Hepatocyte (in vitro differentiated cells): ENCODE measurements at regions not wholly inside any gene's neighbourhood (a gene's known extent, or its start where the extent isn't known, plus 50 kb on each side); places are given as distances from the start of the nearest gene placed in this dataset.

Experiments used
- DNase-seq: peaks from one replicate; pipeline ENCODE4 v3.0.0-alpha.2; 2016; ENCODE audit warnings: low spot score
- H2AFZ ChIP-seq: fragments of 200-600 bp; sonication (generic); 2 replicates; pipeline ENCODE4 v1.6.0; 2016; ENCODE audit warnings: antibody characterized with exemption, mild to moderate bottlenecking
- H3K27ac ChIP-seq: fragments of 200-600 bp; sonication (generic); 2 replicates; pipeline ENCODE4 v1.5.1; 2016; ENCODE audit warnings: mild to moderate bottlenecking
- H3K27me3 ChIP-seq: fragments of 200-600 bp; sonication (generic); 2 replicates; pipeline ENCODE4 v1.6.1; 2016
- H3K36me3 ChIP-seq: fragments of 200-600 bp; sonication (generic); replicated peaks from 2 replicates; pipeline ENCODE4 v1.5.1; 2016; ENCODE audit warnings: low read depth; ENCODE audit not compliant: insufficient read depth
- H3K4me1 ChIP-seq: fragments of 200-600 bp; sonication (generic); 2 replicates; pipeline ENCODE4 v1.5.1; 2016; ENCODE audit warnings: mild to moderate bottlenecking, moderate library complexity; ENCODE audit not compliant: insufficient read depth
- H3K4me2 ChIP-seq: fragments of 200-600 bp; sonication (generic); 2 replicates; pipeline ENCODE4 v1.6.0; 2016
- H3K4me3 ChIP-seq: fragments of 200-600 bp; sonication (generic); 2 replicates; pipeline ENCODE4 v1.5.1; 2016; ENCODE audit warnings: mild to moderate bottlenecking
- H3K79me2 ChIP-seq: fragments of 200-600 bp; sonication (generic); 2 replicates; pipeline ENCODE4 v1.6.0; 2017; ENCODE audit warnings: mild to moderate bottlenecking
- H3K9me2 ChIP-seq: fragments of 200-600 bp; sonication (generic); replicated peaks from 2 replicates; pipeline ENCODE4 v1.6.0; 2017; ENCODE audit warnings: mild to moderate bottlenecking; ENCODE audit not compliant: insufficient read depth
- H3K9me3 ChIP-seq: fragments of 200-600 bp; sonication (generic); 2 replicates; pipeline ENCODE4 v1.5.1; 2016; ENCODE audit warnings: low read depth, mild to moderate bottlenecking
- H4K20me1 ChIP-seq: fragments of 200-600 bp; sonication (generic); 2 replicates; pipeline ENCODE4 v1.6.0; 2016; ENCODE audit warnings: mild to moderate bottlenecking; ENCODE audit not compliant: insufficient read depth, poor library complexity, severe bottlenecking
- EZH2 ChIP-seq: fragments of 200-600 bp; sonication (generic); IDR thresholded peaks from 2 replicates; pipeline ENCODE4 v1.6.1; 2016; ENCODE audit warnings: antibody characterized with exemption, mild to moderate bottlenecking, borderline replicate concordance
- EZH2phosphoT487 ChIP-seq: fragments of 200-600 bp; sonication (generic); IDR thresholded peaks from one replicate; pipeline ENCODE4 v1.6.1; 2018; ENCODE audit warnings: antibody characterized with exemption, mild to moderate bottlenecking, low read depth, moderate library complexity; ENCODE audit not compliant: unreplicated experiment, severe bottlenecking
- WGBS: methylation state at CpG from one replicate; pipeline ENCODE4 v1.1.6; 2016; ENCODE audit warnings: low lambda C conversion rate; ENCODE audit errors: missing lambda C conversion rate; 5-methylcytosine and 5-hydroxymethylcytosine counted together
- TF ChIP-seq, protein P1 (sequence below): fragments of 200-600 bp; sonication (generic); IDR thresholded peaks from 2 replicates; pipeline ENCODE4 v1.5.1; 2016; ENCODE audit warnings: antibody characterized with exemption, mild to moderate bottlenecking; ENCODE audit not compliant: poor library complexity

DNA sequence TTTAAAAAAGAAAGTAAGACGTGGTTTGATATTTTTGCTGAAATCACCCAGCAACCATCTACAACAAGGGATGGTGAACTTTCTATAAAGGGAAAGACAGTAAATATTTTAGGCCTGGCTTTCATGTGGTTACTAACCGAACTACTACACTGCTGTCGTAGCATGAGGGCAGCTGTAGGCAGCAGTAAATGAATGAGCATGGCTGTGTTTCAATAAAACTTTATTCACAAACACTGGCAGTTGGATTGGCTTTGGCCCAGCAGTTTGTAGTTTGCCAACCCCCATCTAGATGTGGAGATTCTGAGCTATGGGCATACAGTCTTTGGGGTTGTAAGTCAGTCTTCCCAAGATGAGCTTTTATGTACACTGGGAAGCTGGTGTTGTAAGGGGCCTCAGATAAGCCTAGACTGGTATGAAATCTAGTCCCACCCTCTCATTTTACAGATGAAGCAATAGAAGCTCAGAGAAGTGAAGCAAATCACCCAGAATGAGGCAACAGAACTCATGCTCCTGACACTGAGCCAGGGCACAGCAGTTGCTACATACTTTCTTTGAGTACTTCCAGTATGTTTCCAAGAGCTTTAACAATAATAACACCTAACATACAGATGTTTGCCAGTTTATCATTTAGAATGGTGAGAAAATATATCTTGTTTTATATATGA, 204.4 kb downstream of the ADAMTS15 start:
- TF ChIP-seq, protein P1, sequence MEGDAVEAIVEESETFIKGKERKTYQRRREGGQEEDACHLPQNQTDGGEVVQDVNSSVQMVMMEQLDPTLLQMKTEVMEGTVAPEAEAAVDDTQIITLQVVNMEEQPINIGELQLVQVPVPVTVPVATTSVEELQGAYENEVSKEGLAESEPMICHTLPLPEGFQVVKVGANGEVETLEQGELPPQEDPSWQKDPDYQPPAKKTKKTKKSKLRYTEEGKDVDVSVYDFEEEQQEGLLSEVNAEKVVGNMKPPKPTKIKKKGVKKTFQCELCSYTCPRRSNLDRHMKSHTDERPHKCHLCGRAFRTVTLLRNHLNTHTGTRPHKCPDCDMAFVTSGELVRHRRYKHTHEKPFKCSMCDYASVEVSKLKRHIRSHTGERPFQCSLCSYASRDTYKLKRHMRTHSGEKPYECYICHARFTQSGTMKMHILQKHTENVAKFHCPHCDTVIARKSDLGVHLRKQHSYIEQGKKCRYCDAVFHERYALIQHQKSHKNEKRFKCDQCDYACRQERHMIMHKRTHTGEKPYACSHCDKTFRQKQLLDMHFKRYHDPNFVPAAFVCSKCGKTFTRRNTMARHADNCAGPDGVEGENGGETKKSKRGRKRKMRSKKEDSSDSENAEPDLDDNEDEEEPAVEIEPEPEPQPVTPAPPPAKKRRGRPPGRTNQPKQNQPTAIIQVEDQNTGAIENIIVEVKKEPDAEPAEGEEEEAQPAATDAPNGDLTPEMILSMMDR: no peak
- TF ChIP-seq EZH2phosphoT487 (no peak), EZH2 (no peak)
- peaks cover 21% of the 10 kb centered on the region for H3K4me1 ChIP-seq
- H3K27ac ChIP-seq: peak overlapping the region; percentile 76
- 95% methylated on average over 3 of the region's 3 CpGs for WGBS
- no peak overlapping the region for H3K4me2 ChIP-seq
- H3K36me3 ChIP-seq: no peaks in the 10 kb centered on the region
- H3K9me3 ChIP-seq: no peaks in the 10 kb centered on the region
- no peaks in the 10 kb centered on the region for H3K9me2 ChIP-seq
- no peaks in the 10 kb centered on the region for H3K27me3 ChIP-seq
- H3K4me3 ChIP-seq: no peak overlapping the region
- no peaks in the 10 kb centered on the region for H3K79me2 ChIP-seq
- DNase-seq: peak; percentile 62
- H4K20me1 ChIP-seq: no peaks in the 10 kb centered on the region
- no peak overlapping the region for H2AFZ ChIP-seq

DNA sequence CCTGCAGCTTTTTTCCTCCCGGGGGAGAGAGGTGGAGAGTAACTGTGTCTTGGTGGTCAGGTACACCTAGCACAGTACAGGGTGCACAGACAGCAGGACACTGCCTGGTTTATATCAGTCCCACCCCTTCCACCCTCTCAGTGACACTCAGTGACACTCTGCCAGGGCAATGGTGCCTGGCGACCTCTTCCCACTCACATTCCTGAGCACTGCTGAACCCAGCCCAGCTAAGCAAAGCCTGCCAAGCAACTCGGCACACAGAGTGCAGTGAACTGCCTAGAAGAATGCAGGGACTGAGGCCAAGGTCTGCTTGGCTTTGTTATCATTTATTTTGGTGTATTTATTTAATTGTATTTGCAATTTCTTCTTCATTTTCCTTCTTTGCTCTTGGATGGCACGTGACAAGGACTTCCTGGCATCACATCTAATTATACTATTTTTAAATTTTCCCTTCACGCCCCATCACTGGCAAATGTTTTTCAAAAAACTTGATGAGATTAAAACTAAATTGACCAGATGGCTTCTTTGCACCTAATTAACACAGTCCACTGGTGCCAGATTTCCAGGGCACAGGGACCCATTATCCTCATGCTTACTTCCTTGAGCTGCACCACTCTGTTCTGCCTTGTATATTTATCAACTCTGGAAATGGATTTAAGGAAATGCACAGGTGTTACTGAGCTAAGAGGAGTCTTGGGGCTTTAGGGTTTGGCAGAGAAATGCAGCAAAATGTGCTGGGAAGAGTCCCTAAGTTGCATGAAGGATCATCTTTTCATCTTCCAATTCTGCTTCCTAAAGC, 205.6 kb downstream of the ADAMTS15 start:
- Histone ChIP-seq H4K20me1 (no peaks in the 10 kb centered on the region), H3K9me3 (no peaks in the 10 kb centered on the region), H3K4me3 (no peak overlapping the region), H3K4me2 (peak overlapping the region; percentile 18), H3K27ac (peak overlapping the region; percentile 76), H3K79me2 (no peaks in the 10 kb centered on the region), H3K36me3 (no peaks in the 10 kb centered on the region), H2AFZ (no peak overlapping the region), H3K27me3 (no peaks in the 10 kb centered on the region), H3K9me2 (no peaks in the 10 kb centered on the region), H3K4me1 (peaks cover 21% of the 10 kb centered on the region)
- whole genome bisulfite sequencing: 54% methylated on average over 5 of the region's 5 CpGs
- no peak for DNase-seq
- TF ChIP-seq EZH2 (no peak), EZH2phosphoT487 (no peak)
- TF ChIP-seq, protein P1: no peak

DNA sequence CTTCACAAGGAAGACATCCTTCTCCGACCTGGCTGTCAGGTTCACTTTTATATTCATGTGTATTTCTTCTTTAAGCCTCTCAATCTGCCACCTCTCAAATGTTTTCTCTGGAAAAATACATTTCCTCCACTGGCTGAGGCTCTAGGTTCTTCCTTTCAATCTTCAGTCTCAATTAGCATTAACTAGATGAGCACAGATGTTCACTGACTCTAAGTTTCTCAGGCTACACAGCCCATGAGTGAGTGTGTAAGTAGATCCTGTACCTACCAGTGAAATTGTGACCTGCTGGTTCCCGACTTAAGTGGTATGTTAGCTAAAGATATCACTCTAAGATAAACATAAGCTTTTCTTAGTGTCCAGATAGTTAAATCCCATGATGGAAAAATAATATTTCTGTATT, 206.9 kb downstream of the ADAMTS15 start:
- no peak overlapping the region for H3K4me3 ChIP-seq
- peaks cover 16% of the 10 kb centered on the region for H3K4me1 ChIP-seq
- DNase-seq: no peak
- H3K27ac ChIP-seq: peak overlapping the region; percentile 11
- H3K36me3 ChIP-seq: no peaks in the 10 kb centered on the region
- H2AFZ ChIP-seq: no peak overlapping the region
- no peaks in the 10 kb centered on the region for H3K9me3 ChIP-seq
- TF ChIP-seq EZH2 (no peak), EZH2phosphoT487 (no peak)
- TF ChIP-seq, protein P1: no peak
- H3K27me3 ChIP-seq: no peaks in the 10 kb centered on the region
- no peak overlapping the region for H3K4me2 ChIP-seq
- 80% methylated on average over 2 of the region's 2 CpGs for WGBS
- no peaks in the 10 kb centered on the region for H4K20me1 ChIP-seq
- H3K9me2 ChIP-seq: no peaks in the 10 kb centered on the region
- no peaks in the 10 kb centered on the region for H3K79me2 ChIP-seq
